ENCODE measurements at regions not wholly inside any gene's neighbourhood (a gene's known extent, or its start where the extent isn't known, plus 50 kb on each side); places are given as distances from the start of the nearest gene placed in this dataset.
"Not testable (repeated sequence)": the region's sequence is repeated elsewhere in the genome, so short reads cannot be mapped to it uniquely, and the experiment has no call there.

DNA sequence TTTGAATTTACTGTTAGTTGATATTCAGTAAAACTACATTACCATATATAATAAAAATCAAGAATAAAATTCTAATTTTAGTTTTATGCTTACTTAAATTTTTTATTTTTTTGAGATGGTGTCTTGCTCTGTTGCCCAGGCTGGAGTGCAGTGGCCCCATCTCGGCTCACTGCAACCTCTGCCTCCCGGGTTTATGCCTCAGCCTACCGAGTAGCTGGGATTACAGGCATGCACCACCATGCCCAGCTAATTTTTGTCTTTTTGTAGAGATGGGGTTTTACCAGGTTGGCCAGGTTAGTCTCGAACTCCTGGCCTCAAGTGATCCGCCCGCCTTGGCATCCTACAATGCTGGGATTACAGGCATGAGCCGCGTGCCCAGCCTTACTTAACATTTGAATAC is 204.4 kb upstream of the PRKCQ start:
- H3K27me3 Mint-ChIP-seq (ENCODE audit: low read depth): peaks cover 15% of the 10 kb centered on the region
- ATAC-seq; DNase-seq; H3K4me3 Mint-ChIP-seq; H3K4me1 Mint-ChIP-seq (ENCODE audit: low read depth); H3K9me3 Mint-ChIP-seq; H3K36me3 Mint-ChIP-seq (ENCODE audit: insufficient read depth): not testable (repeated sequence)

GRCh38 chr10:6783471-6783870 is 203.4 kb upstream of the PRKCQ start:
- Mint-ChIP-seq H3K9me3 (no peaks in the 10 kb centered on the region), H3K36me3 (ENCODE audit: insufficient read depth) (no peaks in the 10 kb centered on the region), H3K27me3 (ENCODE audit: low read depth) (peaks cover 13% of the 10 kb centered on the region), H3K4me1 (ENCODE audit: low read depth) (no peaks in the 10 kb centered on the region), H3K4me3 (no peak overlapping the region)
- no peak for ATAC-seq
- DNase-seq: no peak

DNA sequence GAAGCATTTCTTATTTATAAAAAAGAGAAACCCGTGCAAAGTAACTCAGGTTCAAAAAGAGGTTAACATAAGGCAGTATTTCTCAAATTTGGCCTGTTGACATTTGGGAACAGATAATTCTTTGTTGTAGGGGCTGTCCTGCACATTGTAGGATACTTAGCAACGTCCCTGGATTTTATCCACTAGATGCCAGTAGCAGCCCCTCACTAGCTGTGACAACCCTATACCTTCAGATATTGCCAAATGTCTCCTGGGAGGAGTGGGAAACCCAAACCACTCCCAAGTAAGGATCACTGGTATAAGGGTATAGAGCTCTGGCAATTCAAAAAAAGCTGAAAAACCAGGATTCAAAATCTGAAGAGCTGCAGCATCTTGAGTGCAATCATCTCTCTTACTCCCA is 202.3 kb upstream of the PRKCQ start:
- no peak for DNase-seq
- ATAC-seq: no peak
- no peak overlapping the region for H3K4me3 Mint-ChIP-seq
- no peaks in the 10 kb centered on the region for H3K36me3 Mint-ChIP-seq (ENCODE audit: insufficient read depth)
- H3K4me1 Mint-ChIP-seq (ENCODE audit: low read depth): no peaks in the 10 kb centered on the region
- peaks cover 21% of the 10 kb centered on the region for H3K27me3 Mint-ChIP-seq (ENCODE audit: low read depth)
- H3K9me3 Mint-ChIP-seq: no peaks in the 10 kb centered on the region

DNA sequence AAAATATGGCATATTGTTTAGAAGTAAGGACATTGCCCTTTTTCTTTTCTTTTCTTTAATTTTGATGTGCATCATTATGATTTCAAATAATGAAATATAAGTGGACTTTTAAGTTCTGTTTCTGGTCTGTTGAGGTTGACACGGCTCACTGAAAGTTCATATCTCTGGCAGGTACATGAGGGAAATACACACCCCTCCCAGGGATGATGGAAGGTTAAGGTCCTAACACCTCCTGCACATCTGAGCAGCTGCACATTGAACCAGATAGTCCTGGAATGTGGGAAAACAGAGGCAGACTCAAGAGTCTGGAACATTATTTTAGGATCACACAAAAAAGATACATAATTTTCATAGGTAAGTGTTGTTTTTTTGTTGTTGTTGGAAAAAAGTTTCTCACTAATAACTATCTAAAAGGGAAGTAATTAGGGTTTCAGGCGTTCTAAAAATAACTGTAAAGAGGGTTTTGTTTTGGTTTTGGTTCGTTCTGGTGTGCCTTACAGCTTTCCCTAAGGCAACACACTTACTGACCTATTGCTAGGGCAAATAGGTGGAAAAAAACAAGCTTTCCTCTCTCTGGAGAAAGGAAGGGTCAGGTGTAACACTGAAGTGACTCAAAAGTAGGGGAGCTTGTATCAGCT is 201.2 kb upstream of the PRKCQ start:
- H3K36me3 Mint-ChIP-seq (ENCODE audit: insufficient read depth): no peaks in the 10 kb centered on the region
- no peak for DNase-seq

DNA sequence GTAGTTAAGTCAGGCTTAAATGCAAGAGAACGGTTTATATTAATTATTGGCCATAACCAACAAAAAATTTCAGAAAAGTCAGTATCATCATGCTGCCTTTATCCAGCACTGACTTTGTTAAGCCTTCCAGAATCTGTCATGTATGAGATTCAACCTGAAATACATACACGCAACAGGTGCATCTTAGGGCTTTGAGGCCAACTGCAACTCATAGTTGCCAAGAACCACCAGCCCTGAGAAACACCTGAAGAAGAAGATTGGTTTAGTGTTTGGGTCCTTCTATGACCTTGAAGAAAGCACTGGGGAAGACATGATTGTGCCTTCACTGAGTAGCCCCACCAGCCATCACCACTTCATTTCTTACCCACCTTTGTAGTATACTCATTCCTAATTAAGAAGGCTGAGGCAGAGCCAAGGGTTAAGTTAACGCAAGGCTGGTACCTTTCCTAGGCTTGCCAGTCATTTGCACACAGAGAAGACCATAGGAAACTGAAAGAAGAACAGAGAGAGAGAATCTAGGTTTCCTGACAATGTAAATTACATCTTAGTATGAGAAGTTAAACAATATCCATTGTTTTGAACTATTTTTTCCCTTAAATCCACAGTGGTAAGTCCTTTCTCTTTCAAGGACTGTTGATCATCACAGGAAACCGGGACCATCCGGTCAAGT is 200.1 kb upstream of the PRKCQ start:
- peaks cover 32% of the 10 kb centered on the region for H3K27me3 Mint-ChIP-seq (ENCODE audit: low read depth)
- ATAC-seq: no peak

More for the DNA sequence above, 201.2 kb upstream of the PRKCQ start:
- ATAC-seq: no peak
- Mint-ChIP-seq H3K4me3 (no peak overlapping the region), H3K4me1 (ENCODE audit: low read depth) (no peaks in the 10 kb centered on the region), H3K27me3 (ENCODE audit: low read depth) (peaks cover 25% of the 10 kb centered on the region), H3K9me3 (no peaks in the 10 kb centered on the region)

GRCh38 chr10:6778992-6779701 is 199.1 kb upstream of the PRKCQ start:
- H3K4me3 Mint-ChIP-seq: no peak overlapping the region
- no peaks in the 10 kb centered on the region for H3K9me3 Mint-ChIP-seq
- no peaks in the 10 kb centered on the region for H3K36me3 Mint-ChIP-seq (ENCODE audit: insufficient read depth)
- H3K27me3 Mint-ChIP-seq (ENCODE audit: low read depth): peaks cover 35% of the 10 kb centered on the region
- no peaks in the 10 kb centered on the region for H3K4me1 Mint-ChIP-seq (ENCODE audit: low read depth)
- DNase-seq (no peak), ATAC-seq (no peak)

More for the DNA sequence above, 200.1 kb upstream of the PRKCQ start:
- no peaks in the 10 kb centered on the region for H3K36me3 Mint-ChIP-seq (ENCODE audit: insufficient read depth)
- H3K4me1 Mint-ChIP-seq (ENCODE audit: low read depth): no peaks in the 10 kb centered on the region
- no peak overlapping the region for H3K4me3 Mint-ChIP-seq
- H3K9me3 Mint-ChIP-seq: no peaks in the 10 kb centered on the region
- DNase-seq: no peak

DNA sequence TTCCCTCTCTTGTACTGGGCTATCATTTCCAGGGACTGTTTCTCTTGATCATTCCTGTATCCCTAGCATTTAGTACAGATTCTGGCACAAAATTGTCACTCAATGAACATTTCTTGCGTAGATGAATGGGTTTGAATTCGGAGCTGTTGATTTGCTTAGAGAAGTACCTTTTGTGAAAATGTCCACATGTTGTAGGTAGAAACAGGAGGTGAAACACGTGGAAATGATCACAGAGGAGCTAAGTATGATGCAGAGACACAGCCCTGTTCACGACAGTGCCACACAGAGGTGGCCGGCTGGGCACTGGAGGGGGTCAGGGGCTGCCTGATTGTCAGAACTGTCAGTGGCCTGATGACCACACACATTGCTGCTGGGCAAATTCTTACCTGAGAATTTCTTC is 196.1 kb upstream of the PRKCQ start:
- no peaks in the 10 kb centered on the region for H3K4me1 Mint-ChIP-seq (ENCODE audit: low read depth)
- no peak for DNase-seq
- H3K9me3 Mint-ChIP-seq: no peaks in the 10 kb centered on the region
- H3K4me3 Mint-ChIP-seq: no peak overlapping the region
- peaks cover 31% of the 10 kb centered on the region for H3K27me3 Mint-ChIP-seq (ENCODE audit: low read depth)
- no peaks in the 10 kb centered on the region for H3K36me3 Mint-ChIP-seq (ENCODE audit: insufficient read depth)
- ATAC-seq: no peak

DNA sequence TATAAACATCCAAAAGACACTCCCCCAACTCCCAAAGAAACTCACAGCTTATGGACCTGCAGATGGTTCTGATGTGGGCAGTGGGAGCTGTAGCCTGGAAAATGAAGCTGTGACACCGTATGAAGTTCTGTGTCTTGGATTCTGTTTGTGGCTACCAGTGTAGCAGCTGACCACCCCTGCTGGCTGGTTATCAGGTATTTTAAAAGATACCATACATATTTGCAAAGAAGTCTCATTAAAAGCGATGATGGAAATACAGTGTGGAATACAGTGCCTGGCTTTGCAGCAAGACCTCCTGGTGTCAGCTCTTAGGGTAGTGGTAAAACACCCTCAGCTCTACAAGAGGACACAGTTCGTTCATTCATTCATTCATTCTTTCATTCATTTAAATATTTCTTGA is 194.3 kb upstream of the PRKCQ start:
- Mint-ChIP-seq H3K36me3 (ENCODE audit: insufficient read depth) (no peaks in the 10 kb centered on the region), H3K9me3 (peaks cover 6% of the 10 kb centered on the region), H3K4me1 (ENCODE audit: low read depth) (no peaks in the 10 kb centered on the region), H3K27me3 (ENCODE audit: low read depth) (peaks cover 25% of the 10 kb centered on the region), H3K4me3 (no peak overlapping the region)
- DNase-seq (no peak), ATAC-seq (no peak)

- DNase-seq (no peak), ATAC-seq (no peak)
- peaks cover 23% of the 10 kb centered on the region for H3K27me3 Mint-ChIP-seq (ENCODE audit: low read depth)
- no peak overlapping the region for H3K4me3 Mint-ChIP-seq
- no peaks in the 10 kb centered on the region for H3K4me1 Mint-ChIP-seq (ENCODE audit: low read depth)
- peaks cover 6% of the 10 kb centered on the region for H3K9me3 Mint-ChIP-seq
- H3K36me3 Mint-ChIP-seq (ENCODE audit: insufficient read depth): no peaks in the 10 kb centered on the region
These were observed 191.3 kb upstream of the PRKCQ start for GRCh38 chr10:6771331-6771730.

DNA sequence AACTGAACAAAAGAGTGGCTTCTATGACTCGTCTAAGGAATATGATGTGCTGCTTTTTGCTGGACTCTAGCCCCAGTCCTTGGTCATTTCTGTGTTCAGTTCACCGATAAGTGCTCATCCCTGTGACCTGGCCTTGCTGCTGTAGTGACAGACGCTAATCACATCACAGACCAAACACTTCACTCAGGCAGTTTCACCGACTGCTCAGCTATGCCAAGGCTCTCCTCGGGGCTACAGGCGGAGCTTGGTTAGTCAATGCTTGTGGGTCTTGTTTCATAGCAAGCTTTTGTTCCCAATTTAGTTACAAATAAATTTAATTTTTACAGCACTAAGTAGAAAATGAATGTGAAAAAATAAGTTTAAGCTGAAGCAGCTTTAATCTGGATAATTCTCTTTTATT is 190.8 kb upstream of the PRKCQ start:
- H3K4me1 Mint-ChIP-seq (ENCODE audit: low read depth): no peaks in the 10 kb centered on the region
- no peak overlapping the region for H3K4me3 Mint-ChIP-seq
- ATAC-seq (no peak), DNase-seq (no peak)
- peaks cover 6% of the 10 kb centered on the region for H3K9me3 Mint-ChIP-seq
- H3K36me3 Mint-ChIP-seq (ENCODE audit: insufficient read depth): no peaks in the 10 kb centered on the region
- H3K27me3 Mint-ChIP-seq (ENCODE audit: low read depth): peaks cover 24% of the 10 kb centered on the region

DNA sequence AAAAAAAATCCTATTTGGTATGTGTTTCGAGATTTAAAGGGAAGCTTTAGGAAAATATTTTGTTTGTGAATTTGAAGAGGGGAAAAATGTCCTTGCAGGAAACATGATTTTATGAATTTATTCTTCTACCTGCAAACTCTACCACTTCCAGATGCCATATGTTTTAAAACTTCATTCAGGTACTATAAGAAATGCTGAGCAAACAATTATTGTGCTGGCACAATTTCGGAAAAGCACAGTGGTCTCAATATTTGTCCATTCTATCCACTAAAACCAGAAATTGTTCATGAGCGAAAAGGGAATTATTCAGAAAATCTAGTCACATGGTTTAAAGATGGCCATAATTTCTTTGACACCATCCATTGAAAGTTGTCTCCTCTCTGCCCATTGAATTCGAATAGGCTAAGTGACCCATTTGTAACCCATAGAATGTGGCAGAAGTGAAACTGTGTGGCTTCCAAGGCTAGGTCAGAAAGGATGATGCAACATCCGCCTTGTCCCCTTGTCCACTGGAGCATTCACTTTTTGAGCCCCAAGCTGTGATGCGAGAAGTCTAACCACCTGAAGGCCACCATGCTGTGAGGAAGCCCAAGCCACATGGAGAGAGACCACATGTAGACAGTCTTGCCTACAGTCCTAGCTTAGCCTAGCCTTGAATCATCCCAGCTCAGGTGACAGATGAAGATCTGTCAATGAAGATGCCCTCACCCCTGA is 189.8 kb upstream of the PRKCQ start:
- no peak for DNase-seq
- Mint-ChIP-seq H3K4me3 (no peak overlapping the region), H3K27me3 (ENCODE audit: low read depth) (peaks cover 17% of the 10 kb centered on the region), H3K4me1 (ENCODE audit: low read depth) (no peaks in the 10 kb centered on the region), H3K36me3 (ENCODE audit: insufficient read depth) (no peaks in the 10 kb centered on the region), H3K9me3 (peaks cover 6% of the 10 kb centered on the region)
- ATAC-seq: no peak

- H3K4me3 Mint-ChIP-seq: no peak overlapping the region
- peaks cover 43% of the 10 kb centered on the region for H3K27me3 Mint-ChIP-seq (ENCODE audit: low read depth)
- H3K9me3 Mint-ChIP-seq: peaks cover 6% of the 10 kb centered on the region
These were observed 186.2 kb upstream of the PRKCQ start for GRCh38 chr10:6766131-6766801.

DNA sequence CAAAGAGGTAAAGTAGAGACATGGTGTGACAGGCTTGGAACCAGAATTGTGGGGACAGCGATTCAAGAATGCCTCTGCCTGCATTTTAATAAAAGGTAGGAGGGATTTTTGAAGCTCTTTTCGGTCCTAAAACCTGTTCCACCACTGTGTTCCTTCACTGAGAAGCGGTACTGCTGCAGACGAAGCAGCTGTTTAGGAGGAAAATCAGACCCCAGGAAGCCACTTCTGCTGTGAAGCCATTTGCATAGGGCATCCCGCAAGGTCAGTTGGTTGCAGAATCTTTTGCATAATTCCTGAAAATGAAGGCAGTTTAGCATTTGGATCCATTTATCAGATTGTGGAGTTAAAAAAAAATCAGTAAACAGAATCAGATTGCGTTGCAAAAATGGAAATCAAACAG is 183.3 kb upstream of the PRKCQ start:
- no peak for ATAC-seq
- Mint-ChIP-seq H3K27me3 (ENCODE audit: low read depth) (peaks cover 49% of the 10 kb centered on the region), H3K9me3 (no peaks in the 10 kb centered on the region), H3K4me1 (ENCODE audit: low read depth) (no peaks in the 10 kb centered on the region), H3K36me3 (ENCODE audit: insufficient read depth) (no peaks in the 10 kb centered on the region), H3K4me3 (no peak overlapping the region)
- no peak for DNase-seq

More at GRCh38 chr10:6766131-6766801, 186.2 kb upstream of the PRKCQ start:
- H3K4me1 Mint-ChIP-seq (ENCODE audit: low read depth): no peaks in the 10 kb centered on the region
- H3K36me3 Mint-ChIP-seq (ENCODE audit: insufficient read depth): no peaks in the 10 kb centered on the region
- DNase-seq (no peak), ATAC-seq (no peak)

GRCh38 chr10:6763001-6763400 is 182.9 kb upstream of the PRKCQ start:
- no peaks in the 10 kb centered on the region for H3K9me3 Mint-ChIP-seq
- H3K4me3 Mint-ChIP-seq: no peak overlapping the region
- no peak for ATAC-seq
- DNase-seq: no peak
- H3K36me3 Mint-ChIP-seq (ENCODE audit: insufficient read depth): no peaks in the 10 kb centered on the region
- no peaks in the 10 kb centered on the region for H3K4me1 Mint-ChIP-seq (ENCODE audit: low read depth)
- H3K27me3 Mint-ChIP-seq (ENCODE audit: low read depth): peaks cover 47% of the 10 kb centered on the region
